ENCODE measurements at regions not wholly inside any gene's neighbourhood (a gene's known extent, or its start where the extent isn't known, plus 50 kb on each side); places are given as distances from the start of the nearest gene placed in this dataset.

- DNase-seq = no peak
Observed at GRCh38 chr1:30511991-30512913, 211.1 kb downstream of the MATN1 start.

DNA sequence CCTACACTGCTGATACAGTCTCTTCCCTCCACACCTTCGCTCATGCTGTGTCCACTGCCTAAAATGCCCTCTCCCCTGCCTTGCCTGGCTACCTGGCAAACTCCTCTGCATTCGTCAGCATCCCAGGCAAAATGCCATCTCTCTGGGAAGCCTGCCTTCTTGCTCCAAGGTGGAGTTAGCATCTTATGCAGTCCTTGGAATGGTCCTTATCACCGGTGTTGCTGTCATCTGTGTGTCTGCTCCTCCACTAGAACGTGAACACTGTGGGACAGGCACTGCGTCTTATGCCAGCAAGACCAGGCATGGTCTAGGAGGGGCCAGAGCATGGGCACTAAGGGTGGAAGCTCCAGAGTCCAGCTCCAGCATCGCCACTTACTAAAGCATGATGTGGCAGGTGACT lies 211.8 kb downstream of the MATN1 start:
- no peak for DNase-seq

DNA sequence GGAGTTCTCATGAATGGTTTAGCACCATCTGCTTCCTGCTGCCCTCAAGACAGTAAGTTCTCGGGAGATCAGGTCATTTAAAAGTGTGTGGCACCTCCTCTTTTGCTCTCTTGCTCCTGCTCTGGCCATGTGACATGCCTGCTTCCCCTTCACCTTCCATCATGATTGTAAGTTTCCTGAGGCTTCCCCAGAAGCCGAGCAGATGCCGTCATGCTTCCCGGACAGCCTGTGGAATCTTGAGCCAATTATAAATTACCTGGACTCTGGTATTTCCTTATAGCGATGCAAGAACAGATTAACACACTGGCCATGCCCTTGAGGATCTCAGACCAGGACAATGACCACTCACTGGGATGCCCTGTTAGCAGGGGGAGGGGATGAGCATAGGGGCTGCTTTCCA lies 212.3 kb downstream of the MATN1 start:
- no peak for DNase-seq

- DNase-seq = no peak
Observed at GRCh38 chr1:30509670-30510069, 213.7 kb downstream of the MATN1 start.

DNA sequence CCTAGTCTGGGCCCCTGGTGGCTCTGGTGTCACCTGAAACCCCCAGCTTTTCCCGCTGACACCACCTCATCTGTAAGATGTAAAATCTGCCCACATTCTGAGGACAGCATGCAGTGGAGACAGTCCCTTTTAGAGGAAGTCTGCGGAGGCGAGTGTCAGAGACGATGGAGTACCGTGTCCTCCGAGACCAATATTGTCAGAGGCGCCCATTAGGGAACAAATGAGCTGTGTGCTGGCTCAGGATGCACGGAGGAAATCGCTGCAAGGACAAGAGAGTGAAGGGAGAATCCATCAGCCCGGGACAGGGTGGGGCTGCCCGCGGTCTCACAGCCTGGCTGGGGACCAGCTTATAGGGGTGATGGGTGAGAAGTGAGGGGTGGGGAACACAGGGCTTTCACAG lies 214.8 kb downstream of the MATN1 start:
- no peak for DNase-seq

GRCh38 chr1:30508175-30508448 lies 215.3 kb downstream of the MATN1 start:
- no peak for DNase-seq

GRCh38 chr1:30507401-30508174 lies 215.8 kb downstream of the MATN1 start:
- no peak for DNase-seq

DNA sequence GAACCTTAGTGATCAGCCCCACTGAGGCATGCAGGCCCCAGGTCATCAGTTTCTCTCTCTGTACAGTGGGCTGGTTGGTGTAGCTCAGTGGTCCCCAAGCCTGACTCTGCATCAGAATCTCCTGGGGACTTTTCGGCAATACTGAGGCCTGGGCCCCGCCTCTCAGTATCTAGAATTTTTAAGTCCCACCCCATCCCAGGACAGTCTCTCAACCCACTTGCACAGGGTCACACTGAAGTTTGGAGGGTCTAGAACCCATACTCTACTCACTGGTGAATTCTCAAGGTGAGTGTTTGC lies 216.4 kb downstream of the MATN1 start:
- DNase-seq = no peak

- DNase-seq = no peak
Observed at GRCh38 chr1:30506291-30507015, 216.9 kb downstream of the MATN1 start.

- no peak for DNase-seq
Observed at GRCh38 chr1:30505853-30506252, 217.5 kb downstream of the MATN1 start.

GRCh38 chr1:30492451-30492850 lies 230.9 kb downstream of the MATN1 start:
- no peak for DNase-seq

GRCh38 chr1:30491831-30492230 lies 231.6 kb downstream of the MATN1 start:
- DNase-seq = no peak

DNA sequence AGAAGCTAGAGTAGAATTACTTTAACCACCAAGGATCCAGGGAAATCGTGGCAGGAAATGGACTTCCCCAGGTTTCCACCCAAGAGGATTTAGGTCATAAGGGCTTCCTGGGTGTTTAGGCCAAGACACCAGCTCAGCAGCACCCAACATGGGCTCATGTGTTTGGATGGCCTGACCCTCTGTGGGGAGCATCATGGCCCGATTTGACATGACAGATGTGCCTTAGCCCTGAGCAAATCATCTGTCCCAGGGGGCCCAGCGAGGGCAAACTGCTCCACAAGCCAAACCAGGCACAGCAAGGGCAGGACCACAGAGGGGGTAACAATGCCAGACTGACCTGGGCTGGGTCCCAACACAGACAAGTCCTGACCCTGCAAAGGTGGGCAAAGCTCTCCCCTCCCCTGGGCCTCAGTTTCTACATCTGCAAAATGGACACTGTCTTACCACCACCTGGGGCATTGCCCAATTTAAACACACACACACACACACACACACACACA lies 232.8 kb downstream of the MATN1 start:
- DNase-seq = no peak

DNA sequence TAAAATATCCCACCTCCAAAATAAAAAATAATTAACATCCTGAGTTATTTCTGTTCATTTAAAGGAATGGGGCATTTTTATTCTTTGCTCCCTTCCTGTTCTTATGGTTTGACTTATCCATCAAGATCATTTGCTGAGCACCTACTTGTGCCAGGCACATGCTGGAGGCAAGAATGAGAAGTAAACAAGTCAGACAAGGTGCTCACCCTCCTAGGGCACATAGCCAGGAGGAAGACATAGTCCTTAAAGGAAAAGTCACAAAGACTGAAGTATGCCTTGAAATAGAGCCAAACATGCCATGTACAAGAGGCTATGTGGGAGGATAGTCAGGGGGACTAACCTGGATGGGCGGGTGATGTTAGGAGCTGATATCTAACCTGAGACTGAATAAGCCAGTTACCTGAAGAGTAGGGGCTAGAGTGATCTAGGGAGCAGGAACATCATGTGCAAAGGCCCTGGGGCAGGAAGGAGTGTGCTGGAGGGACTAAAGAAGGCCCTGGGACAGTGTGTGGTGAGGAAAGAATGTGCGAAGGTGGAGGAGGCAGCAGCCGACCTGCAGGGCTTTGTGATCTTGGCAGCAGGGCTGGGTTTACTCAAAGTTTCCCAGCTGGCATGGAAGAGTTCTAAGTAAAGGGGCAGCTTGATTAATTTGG lies 233.5 kb downstream of the MATN1 start:
- no peak for DNase-seq

GRCh38 chr1:30488324-30488913 lies 235.0 kb downstream of the MATN1 start:
- DNase-seq = no peak

- DNase-seq = no peak
Observed at GRCh38 chr1:30487042-30487441, 236.3 kb downstream of the MATN1 start.

- DNase-seq = no peak
Observed at GRCh38 chr1:30485072-30485471, 238.3 kb downstream of the MATN1 start.

GRCh38 chr1:30484668-30485067 lies 238.7 kb downstream of the MATN1 start:
- DNase-seq = no peak

- DNase-seq = no peak
Observed at GRCh38 chr1:30479575-30479974, 243.8 kb downstream of the MATN1 start.

- no peak for DNase-seq
Observed at GRCh38 chr1:30478799-30479563, 244.4 kb downstream of the MATN1 start.

- no peak for DNase-seq
Observed at GRCh38 chr1:30478283-30478682, 245.1 kb downstream of the MATN1 start.

- no peak for DNase-seq
Observed at GRCh38 chr1:30477588-30477987, 245.8 kb downstream of the MATN1 start.
